ENCODE measurements at regions not wholly inside any gene's neighbourhood (a gene's known extent, or its start where the extent isn't known, plus 50 kb on each side); places are given as distances from the start of the nearest gene placed in this dataset.

- H3K4me3 ChIP-seq, result no peak overlapping the region
- H3K36me3 ChIP-seq (replicated peaks in 1 of 2), result no peaks in the 10 kb centered on the region
- WGBS, 4 donors, result 61 to 73% (median 67%) methylated on average over 3 of the region's 3 CpGs
- H3K4me1 ChIP-seq (replicated peaks in 1 of 2), result no peaks in the 10 kb centered on the region
- intact Hi-C loops (cut with DNase I), result no loop called here
- TF ChIP-seq CTCF (IDR thresholded peaks at IDR 0.05) (no peak), POLR2A (IDR thresholded peaks at IDR 0.05) (no peak)
- no peak overlapping the region for H3K27ac ChIP-seq
- no peak for DNase-seq
- H3K27me3 ChIP-seq, result no peaks in the 10 kb centered on the region
- H3K9me3 ChIP-seq (replicated peaks in 1 of 3), result no peaks in the 10 kb centered on the region
These were observed 288.2 kb downstream of the CENPW start for GRCh38 chr6:126628125-126628524.

DNA sequence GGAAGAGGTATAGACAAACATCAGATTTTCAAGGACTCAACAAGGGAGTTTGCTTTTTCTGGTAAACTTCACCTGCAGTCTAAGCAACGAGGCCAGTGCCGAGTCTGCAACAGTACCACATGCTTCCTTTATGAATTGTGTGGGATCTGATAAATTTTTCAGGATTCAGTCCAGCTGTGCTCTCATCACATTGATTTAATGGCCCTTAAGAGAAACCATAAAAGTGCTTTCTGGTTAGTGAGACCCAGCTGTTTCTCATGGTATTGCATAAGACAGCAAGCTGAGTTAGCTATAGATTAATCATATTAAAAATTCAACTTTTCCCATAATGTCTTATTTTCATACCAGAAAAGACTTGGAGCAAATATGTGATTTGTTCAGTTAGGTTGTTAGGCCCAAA is 291.4 kb downstream of the CENPW start:
- H3K36me3 ChIP-seq (replicated peaks in 1 of 2), result no peaks in the 10 kb centered on the region
- no peaks in the 10 kb centered on the region for H3K9me3 ChIP-seq (replicated peaks in 1 of 3)
- TF ChIP-seq POLR2A (IDR thresholded peaks at IDR 0.05) (no peak), CTCF (IDR thresholded peaks at IDR 0.05) (no peak)
- intact Hi-C loops (cut with DNase I), result no loop called here
- no peaks in the 10 kb centered on the region for H3K27me3 ChIP-seq
- no peaks in the 10 kb centered on the region for H3K4me1 ChIP-seq (replicated peaks in 1 of 2)
- WGBS, 4 donors, result 35 to 57% (median 44%) methylated on average over 2 of the region's 2 CpGs
- no peak for DNase-seq
- H3K27ac ChIP-seq, result no peak overlapping the region
- no peak overlapping the region for H3K4me3 ChIP-seq

DNA sequence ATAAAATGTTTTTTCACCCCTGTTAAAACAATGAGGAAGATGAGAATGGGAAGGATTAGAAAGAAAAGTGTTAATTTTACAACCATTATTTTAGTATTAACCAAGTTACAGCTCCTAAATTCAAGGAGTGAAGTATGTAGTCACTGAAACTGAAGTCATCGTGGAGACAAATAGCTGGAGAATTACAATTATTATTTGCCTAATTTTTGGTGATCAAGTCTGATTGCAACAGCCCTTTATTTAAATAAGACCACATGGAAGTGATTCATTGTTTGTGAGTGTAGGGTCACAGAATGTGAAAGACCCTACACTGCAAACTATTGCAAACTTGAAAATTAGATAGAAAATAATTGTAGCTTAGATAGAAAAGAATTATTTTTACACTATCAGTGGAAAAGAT is 292.4 kb downstream of the CENPW start:
- H3K27ac ChIP-seq, result no peak overlapping the region

GRCh38 chr6:126633373-126633772 is 293.5 kb downstream of the CENPW start:
- Histone ChIP-seq H3K27ac (no peak overlapping the region), H3K4me1 (replicated peaks in 1 of 2) (no peaks in the 10 kb centered on the region), H3K27me3 (no peaks in the 10 kb centered on the region), H3K36me3 (replicated peaks in 1 of 2) (no peaks in the 10 kb centered on the region), H3K4me3 (no peak overlapping the region), H3K9me3 (replicated peaks in 1 of 3) (no peaks in the 10 kb centered on the region)
- 63 to 73% (median 67%) methylated on average over 1 of the region's 1 CpG for WGBS, 4 donors
- DNase-seq, result no peak
- intact Hi-C loops (cut with DNase I), result no loop called here
- TF ChIP-seq POLR2A (IDR thresholded peaks at IDR 0.05) (no peak), CTCF (IDR thresholded peaks at IDR 0.05) (no peak)

More for the DNA sequence above, 292.4 kb downstream of the CENPW start:
- WGBS, 4 donors, result 42 to 69% (median 55%) methylated on average over 1 of the region's 1 CpG
- no peak for DNase-seq
- Histone ChIP-seq H3K9me3 (replicated peaks in 1 of 3) (no peaks in the 10 kb centered on the region), H3K4me3 (no peak overlapping the region), H3K4me1 (replicated peaks in 1 of 2) (no peaks in the 10 kb centered on the region), H3K36me3 (replicated peaks in 1 of 2) (no peaks in the 10 kb centered on the region), H3K27me3 (no peaks in the 10 kb centered on the region)
- TF ChIP-seq POLR2A (IDR thresholded peaks at IDR 0.05), result no peak
- TF ChIP-seq CTCF (IDR thresholded peaks at IDR 0.05), result no peak
- intact Hi-C loops (cut with DNase I), result no loop called here
